HG03135 (cell line): ENCODE measurements at regions not wholly inside any gene's neighbourhood (a gene's known extent, or its start where the extent isn't known, plus 50 kb on each side); places are given as distances from the start of the nearest gene placed in this dataset.
"Not testable (repeated sequence)": the region's sequence is repeated elsewhere in the genome, so short reads cannot be mapped to it uniquely, and the experiment has no call there.

Source experiments
- ATAC-seq: cut with Tn5 transposase; IDR thresholded peaks from one replicate; pipeline ENCODE4 v1.9.1; 2021; ENCODE audit warnings: mild to moderate bottlenecking, moderate library complexity; ENCODE audit not compliant: unreplicated experiment

GRCh38 chr4:117545039-117545438, 459.7 kb upstream of the TRAM1L1 start:
- no peak for ATAC-seq

- ATAC-seq = no peak
These were observed 464.1 kb upstream of the TRAM1L1 start for GRCh38 chr4:117549524-117549923.

GRCh38 chr4:117550085-117550484, 464.7 kb upstream of the TRAM1L1 start:
- ATAC-seq = no peak

- no peak for ATAC-seq
These were observed 474.0 kb upstream of the NDST3 start for GRCh38 chr4:117560329-117560728.

- ATAC-seq = no peak
These were observed 460.2 kb upstream of the NDST3 start for GRCh38 chr4:117574085-117574484.

GRCh38 chr4:117575850-117576249, 458.4 kb upstream of the NDST3 start:
- ATAC-seq = no peak

GRCh38 chr4:117577686-117578311, 456.5 kb upstream of the NDST3 start:
- ATAC-seq = no peak

GRCh38 chr4:117588771-117589170, 445.5 kb upstream of the NDST3 start:
- ATAC-seq = no peak

- no peak for ATAC-seq
These were observed 437.3 kb upstream of the NDST3 start for GRCh38 chr4:117596917-117597480.

GRCh38 chr4:117599393-117599792, 434.9 kb upstream of the NDST3 start:
- ATAC-seq = not testable (repeated sequence)

GRCh38 chr4:117600936-117601335, 433.4 kb upstream of the NDST3 start:
- ATAC-seq = not testable (repeated sequence)

GRCh38 chr4:117610706-117611308, 423.5 kb upstream of the NDST3 start:
- ATAC-seq = no peak

GRCh38 chr4:117621673-117622072, 412.6 kb upstream of the NDST3 start:
- no peak for ATAC-seq

- ATAC-seq = no peak
These were observed 411.0 kb upstream of the NDST3 start for GRCh38 chr4:117623326-117623725.

- no peak for ATAC-seq
These were observed 407.6 kb upstream of the NDST3 start for GRCh38 chr4:117626664-117627063.

- ATAC-seq = no peak
These were observed 399.6 kb upstream of the NDST3 start for GRCh38 chr4:117634716-117635115.

- no peak for ATAC-seq
These were observed 396.9 kb upstream of the NDST3 start for GRCh38 chr4:117637347-117637746.

- no peak for ATAC-seq
These were observed 393.4 kb upstream of the NDST3 start for GRCh38 chr4:117640836-117641235.

- ATAC-seq = no peak
These were observed 392.8 kb upstream of the NDST3 start for GRCh38 chr4:117641519-117641918.

- ATAC-seq = no peak
These were observed 380.2 kb upstream of the NDST3 start for GRCh38 chr4:117654079-117654478.

GRCh38 chr4:117660668-117661067, 373.6 kb upstream of the NDST3 start:
- ATAC-seq = no peak
